ENCODE measurements at regions not wholly inside any gene's neighbourhood (a gene's known extent, or its start where the extent isn't known, plus 50 kb on each side); places are given as distances from the start of the nearest gene placed in this dataset.

GRCh38 chr10:78641693-78642092 lies 427.1 kb upstream of the ZMIZ1 start:
- TF ChIP-seq CTCF (conservative IDR thresholded peaks at IDR 0.05; ENCODE audit: low read depth, low read length) (no peak), EZH2 (IDR thresholded peaks at IDR 0.05; ENCODE audit: low read length, unreplicated experiment) (no peak), EZH2phosphoT487 (IDR thresholded peaks at IDR 0.05; ENCODE audit: borderline replicate concordance, low read length) (no peak)

Measured in PC-3 (cell line).